MM.1S (cell line): ENCODE measurements at regions not wholly inside any gene's neighbourhood (a gene's known extent, or its start where the extent isn't known, plus 50 kb on each side); places are given as distances from the start of the nearest gene placed in this dataset.

Source experiments
- DNase-seq: peaks from one replicate; pipeline ENCODE4 v3.0.0-alpha.2; 2015
- H2AFZ ChIP-seq: fragments of 300-600 bp; sonication (generic); 2 replicates; pipeline ENCODE4 v1.6.0; 2016; ENCODE audit warnings: antibody characterized with exemption, low read length
- H3F3A ChIP-seq: fragments of 300-600 bp; sonication (generic); 2 replicates; pipeline ENCODE4 v1.6.1; 2016; ENCODE audit warnings: mild to moderate bottlenecking, antibody characterized with exemption, low read length, moderate library complexity, mixed read lengths; ENCODE audit not compliant: insufficient read depth
- H3K27ac ChIP-seq: fragments of 300-600 bp; sonication (generic); 2 replicates; pipeline ENCODE4 v1.5.1; 2016; ENCODE audit warnings: mild to moderate bottlenecking, low read length
- H3K27me3 ChIP-seq: fragments of 300-600 bp; sonication (generic); replicated peaks from 2 replicates; pipeline ENCODE4 v1.6.0; 2016; ENCODE audit warnings: low read length; ENCODE audit not compliant: insufficient read depth
- H3K36me3 ChIP-seq: fragments of 300-600 bp; sonication (generic); replicated peaks from 2 replicates; pipeline ENCODE4 v1.6.1; 2016; ENCODE audit warnings: mild to moderate bottlenecking, low read length, mixed read lengths; ENCODE audit not compliant: insufficient read depth
- H3K4me1 ChIP-seq: fragments of 300-600 bp; sonication (generic); 2 replicates; pipeline ENCODE4 v1.6.1; 2016; ENCODE audit warnings: low read length, mixed read lengths
- H3K4me2 ChIP-seq: fragments of 300-600 bp; sonication (generic); 2 replicates; pipeline ENCODE4 v1.6.0; 2016; ENCODE audit warnings: low read depth, low read length
- H3K4me3 ChIP-seq: fragments of 300-600 bp; sonication (generic); 2 replicates; pipeline ENCODE4 v1.5.1; 2016; ENCODE audit warnings: low read length, mixed read lengths
- H3K79me2 ChIP-seq: fragments of 300-600 bp; sonication (generic); 2 replicates; pipeline ENCODE4 v1.6.1; 2016; ENCODE audit warnings: mixed run types, low read length, mixed read lengths
- H3K9ac ChIP-seq: fragments of 300-600 bp; sonication (generic); 2 replicates; pipeline ENCODE4 v1.6.1; 2016; ENCODE audit warnings: low read length, mixed read lengths
- H3K9me2 ChIP-seq: fragments of 300-600 bp; sonication (generic); replicated peaks from 2 replicates; pipeline ENCODE4 v1.6.1; 2016; ENCODE audit warnings: mild to moderate bottlenecking, low read length, mixed read lengths; ENCODE audit not compliant: insufficient read depth
- H3K9me3 ChIP-seq: fragments of 300-600 bp; sonication (generic); replicated peaks from 2 replicates; pipeline ENCODE4 v1.6.1; 2016; ENCODE audit warnings: mild to moderate bottlenecking, low read length, mixed read lengths; ENCODE audit not compliant: insufficient read depth
- H4K20me1 ChIP-seq: fragments of 300-600 bp; sonication (generic); 2 replicates; pipeline ENCODE4 v1.6.1; 2016; ENCODE audit warnings: mild to moderate bottlenecking, low read length, moderate library complexity, mixed read lengths; ENCODE audit not compliant: insufficient read depth
- CTCF ChIP-seq: fragments of 300-600 bp; sonication (generic); IDR thresholded peaks from 2 replicates; pipeline ENCODE4 v1.5.1; 2016; ENCODE audit warnings: antibody characterized with exemption, low read length, mixed read lengths
- EZH2 ChIP-seq: fragments of 300-600 bp; sonication (generic); optimal IDR thresholded peaks from 2 replicates; pipeline ENCODE3; 2017; ENCODE audit warnings: low read depth, mild to moderate bottlenecking, antibody characterized with exemption, low read length, mixed read lengths
- EZH2phosphoT487 ChIP-seq: fragments of 300-600 bp; sonication (generic); IDR thresholded peaks from 2 replicates; pipeline ENCODE4 v1.6.1; 2018; ENCODE audit warnings: antibody characterized with exemption, low read length

DNA sequence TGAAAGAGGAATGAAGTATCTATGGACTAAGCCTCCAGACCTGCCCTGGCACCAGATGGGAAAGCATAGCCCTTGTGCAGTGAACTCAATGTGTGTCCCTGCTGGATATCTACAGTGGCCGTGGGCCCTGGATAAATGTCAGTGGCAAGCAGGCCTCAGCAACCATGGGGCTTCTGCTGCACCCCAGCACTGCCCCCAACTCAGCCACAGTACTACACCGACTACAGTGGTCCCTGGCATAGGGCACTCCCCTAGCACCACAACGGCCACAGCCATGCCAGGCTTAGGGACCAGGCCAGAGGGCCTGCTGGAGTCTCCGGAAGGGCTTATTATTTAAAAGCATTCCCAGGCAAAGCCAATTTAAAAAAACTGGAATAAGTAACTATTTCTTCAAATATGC, 459.1 kb downstream of the SH2D1A start:
- Histone ChIP-seq H3K9me2 (no peaks in the 10 kb centered on the region), H3K4me1 (no peaks in the 10 kb centered on the region), H3K79me2 (no peaks in the 10 kb centered on the region), H3K27me3 (no peaks in the 10 kb centered on the region), H4K20me1 (no peaks in the 10 kb centered on the region), H3K9me3 (no peaks in the 10 kb centered on the region), H3K4me2 (no peak overlapping the region), H3F3A (no peaks in the 10 kb centered on the region), H3K27ac (no peak overlapping the region), H2AFZ (no peak overlapping the region), H3K36me3 (no peaks in the 10 kb centered on the region), H3K9ac (no peak overlapping the region), H3K4me3 (no peak overlapping the region)
- TF ChIP-seq EZH2 (no peak), EZH2phosphoT487 (no peak), CTCF (no peak)
- no peak for DNase-seq

GRCh38 chrX:124814106-124814505, 467.7 kb downstream of the SH2D1A start:
- Histone ChIP-seq H3K9me3 (no peaks in the 10 kb centered on the region), H3K27ac (no peak overlapping the region), H3F3A (no peaks in the 10 kb centered on the region), H3K4me2 (no peak overlapping the region), H3K79me2 (no peaks in the 10 kb centered on the region), H3K27me3 (no peaks in the 10 kb centered on the region), H4K20me1 (no peaks in the 10 kb centered on the region), H3K9ac (no peak overlapping the region), H3K9me2 (no peaks in the 10 kb centered on the region), H3K4me3 (no peak overlapping the region), H2AFZ (no peak overlapping the region), H3K36me3 (no peaks in the 10 kb centered on the region), H3K4me1 (no peaks in the 10 kb centered on the region)
- TF ChIP-seq EZH2 = no peak
- no peak for DNase-seq

DNA sequence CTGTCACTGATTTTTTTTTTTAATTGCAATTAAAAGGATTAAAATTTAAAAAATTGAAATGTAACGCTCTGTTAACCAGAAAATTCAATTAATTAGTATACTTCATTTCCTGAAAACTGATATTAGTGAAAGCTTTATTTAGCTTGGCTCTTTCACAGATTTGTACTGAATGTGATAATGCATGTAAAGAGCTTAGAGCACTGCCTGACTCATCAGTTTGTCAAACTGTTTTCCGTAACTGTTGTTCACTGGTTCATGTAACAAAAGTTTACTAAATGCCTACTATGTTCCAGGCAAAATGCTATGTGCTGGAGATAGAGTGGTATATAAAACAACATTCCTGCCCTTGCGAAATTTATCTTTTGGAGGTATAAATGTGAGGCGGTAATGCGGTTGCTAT, 471.7 kb downstream of the SH2D1A start:
- Histone ChIP-seq H3K36me3 (no peaks in the 10 kb centered on the region), H3F3A (no peaks in the 10 kb centered on the region), H3K79me2 (no peaks in the 10 kb centered on the region), H3K4me3 (no peak overlapping the region), H3K9ac (no peak overlapping the region), H4K20me1 (no peaks in the 10 kb centered on the region), H3K27ac (no peak overlapping the region), H2AFZ (no peak overlapping the region), H3K9me3 (no peaks in the 10 kb centered on the region), H3K9me2 (no peaks in the 10 kb centered on the region), H3K27me3 (no peaks in the 10 kb centered on the region), H3K4me1 (no peaks in the 10 kb centered on the region), H3K4me2 (no peak overlapping the region)
- no peak for TF ChIP-seq EZH2phosphoT487
- TF ChIP-seq EZH2 = no peak
- no peak for TF ChIP-seq CTCF
- no peak for DNase-seq

DNA sequence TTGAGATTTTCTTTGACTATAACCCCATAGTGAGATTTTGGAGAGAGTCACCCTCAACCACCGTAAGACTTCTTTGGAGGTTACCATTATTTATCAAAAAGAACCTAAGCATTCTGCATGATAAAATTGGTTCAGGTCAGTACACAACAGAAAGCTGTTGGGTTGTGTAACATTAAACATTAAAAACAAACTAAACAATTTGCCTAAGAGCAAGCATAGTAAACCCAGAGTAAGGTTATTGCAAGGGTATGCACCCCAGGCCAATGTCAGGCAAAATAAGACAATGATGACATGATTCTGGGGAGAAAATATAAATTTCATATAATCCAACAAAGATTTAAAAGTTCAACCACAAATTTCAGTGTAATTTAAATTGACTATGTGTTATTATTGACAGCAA, 472.4 kb downstream of the SH2D1A start:
- Histone ChIP-seq H2AFZ (no peak overlapping the region), H3K36me3 (no peaks in the 10 kb centered on the region), H3K9me2 (no peaks in the 10 kb centered on the region), H3F3A (no peaks in the 10 kb centered on the region), H3K9me3 (no peaks in the 10 kb centered on the region), H3K9ac (no peak overlapping the region), H3K4me2 (no peak overlapping the region), H3K79me2 (no peaks in the 10 kb centered on the region), H3K4me3 (no peak overlapping the region), H3K4me1 (no peaks in the 10 kb centered on the region), H3K27me3 (no peaks in the 10 kb centered on the region), H4K20me1 (no peaks in the 10 kb centered on the region), H3K27ac (no peak overlapping the region)
- DNase-seq = no peak
- no peak for TF ChIP-seq EZH2
- TF ChIP-seq EZH2phosphoT487 = no peak
- no peak for TF ChIP-seq CTCF
